Testis (tissue), 2 donors: ENCODE measurements at regions not wholly inside any gene's neighbourhood (a gene's known extent, or its start where the extent isn't known, plus 50 kb on each side); places are given as distances from the start of the nearest gene placed in this dataset.
A peak's percentile ranks its signal among the peaks of the same experiment; 100 is the strongest.

Experiments used
- DNase-seq: peaks from one replicate; pipeline ENCODE4 v3.0.0-alpha.2; 2019
- H3K27ac ChIP-seq, 2 donors: fragments of 200-600 bp; sonication (generic); one replicate each; pipeline ENCODE4 v1.5.1; 2019
- H3K27me3 ChIP-seq: fragments of 200-600 bp; sonication (generic); one replicate; pipeline ENCODE4 v1.5.1; 2019
- H3K36me3 ChIP-seq: fragments of 200-600 bp; sonication (generic); one replicate; pipeline ENCODE4 v1.5.1; 2017; ENCODE audit warnings: low read depth; ENCODE audit errors: missing control alignments
- H3K4me1 ChIP-seq: fragments of 200-600 bp; sonication (generic); one replicate; pipeline ENCODE4 v1.5.1; 2019
- H3K4me3 ChIP-seq, 2 donors: fragments of 200-600 bp; sonication (generic); one replicate each; pipeline ENCODE4 v1.5.1; 2017 to 2019
- H3K9me3 ChIP-seq: fragments of 200-600 bp; sonication (generic); one replicate; pipeline ENCODE4 v1.5.1; 2017
- POLR2A ChIP-seq: fragments of 450-650 bp; IDR thresholded peaks from one replicate; pipeline ENCODE4 v1.6.1; 2017; ENCODE audit warnings: antibody characterized with exemption, mild to moderate bottlenecking, moderate library complexity
- WGBS, 2 donors: methylation state at CpG; one replicate each; pipeline ENCODE4 v1.1.5; 2018; 5-methylcytosine and 5-hydroxymethylcytosine counted together
- intact Hi-C: fragments of 100-400 bp; cut with DNase I; formaldehyde crosslinking; loops from one replicate; pipeline ENCODE4 v1.15.1; 2023; ENCODE audit warnings: low total_unique reads
- TF ChIP-seq, protein P1 (sequence below), 3 experiments: fragments of 450-650 bp in 2 of 3; fragments of 200-600 bp in 1 of 3; sonication (generic) in 1 of 3; IDR thresholded peaks; one replicate each; pipeline ENCODE4 v1.5.1; 2016 to 2019; ENCODE audit warnings: antibody characterized with exemption in 3 of 3, mild to moderate bottlenecking in 2 of 3, moderate library complexity in 1 of 3

DNA sequence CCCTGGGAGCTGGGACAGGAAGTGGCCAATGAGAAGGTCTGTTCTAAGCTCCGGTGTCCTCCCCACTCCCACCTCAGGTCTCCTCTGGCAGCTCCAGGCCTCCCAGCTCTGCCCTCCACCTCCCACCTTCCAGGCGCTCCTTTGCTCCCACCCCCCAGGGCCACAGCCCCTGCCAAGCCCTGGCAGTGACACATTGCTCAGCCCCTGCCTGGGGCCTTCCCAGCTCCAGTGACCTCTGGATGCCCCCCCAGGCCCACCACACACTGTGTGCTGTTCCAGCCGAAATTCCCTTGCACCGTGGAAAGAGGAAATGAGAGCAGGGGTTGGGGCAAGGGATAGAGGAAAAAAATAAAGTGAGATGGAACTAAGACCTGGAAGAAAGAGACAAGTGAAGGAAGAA is 289.6 kb downstream of the CYP26B1 start:
- DNase-seq: no peak
- H3K27ac ChIP-seq: no peak overlapping the region
- H3K9me3 ChIP-seq: no peaks in the 10 kb centered on the region
- no peak for TF ChIP-seq POLR2A
- TF ChIP-seq, protein P1, sequence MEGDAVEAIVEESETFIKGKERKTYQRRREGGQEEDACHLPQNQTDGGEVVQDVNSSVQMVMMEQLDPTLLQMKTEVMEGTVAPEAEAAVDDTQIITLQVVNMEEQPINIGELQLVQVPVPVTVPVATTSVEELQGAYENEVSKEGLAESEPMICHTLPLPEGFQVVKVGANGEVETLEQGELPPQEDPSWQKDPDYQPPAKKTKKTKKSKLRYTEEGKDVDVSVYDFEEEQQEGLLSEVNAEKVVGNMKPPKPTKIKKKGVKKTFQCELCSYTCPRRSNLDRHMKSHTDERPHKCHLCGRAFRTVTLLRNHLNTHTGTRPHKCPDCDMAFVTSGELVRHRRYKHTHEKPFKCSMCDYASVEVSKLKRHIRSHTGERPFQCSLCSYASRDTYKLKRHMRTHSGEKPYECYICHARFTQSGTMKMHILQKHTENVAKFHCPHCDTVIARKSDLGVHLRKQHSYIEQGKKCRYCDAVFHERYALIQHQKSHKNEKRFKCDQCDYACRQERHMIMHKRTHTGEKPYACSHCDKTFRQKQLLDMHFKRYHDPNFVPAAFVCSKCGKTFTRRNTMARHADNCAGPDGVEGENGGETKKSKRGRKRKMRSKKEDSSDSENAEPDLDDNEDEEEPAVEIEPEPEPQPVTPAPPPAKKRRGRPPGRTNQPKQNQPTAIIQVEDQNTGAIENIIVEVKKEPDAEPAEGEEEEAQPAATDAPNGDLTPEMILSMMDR (IDR thresholded peaks at IDR 0.05): no peak
- intact Hi-C loops: no loop called here
- 64 to 79% methylated on average over 4 of the region's 4 CpGs for WGBS, 2 donors
- H3K27me3 ChIP-seq: no peaks in the 10 kb centered on the region
- H3K4me1 ChIP-seq: peaks cover 4% of the 10 kb centered on the region
- H3K36me3 ChIP-seq: no peaks in the 10 kb centered on the region
- H3K4me3 ChIP-seq: no peak overlapping the region

DNA sequence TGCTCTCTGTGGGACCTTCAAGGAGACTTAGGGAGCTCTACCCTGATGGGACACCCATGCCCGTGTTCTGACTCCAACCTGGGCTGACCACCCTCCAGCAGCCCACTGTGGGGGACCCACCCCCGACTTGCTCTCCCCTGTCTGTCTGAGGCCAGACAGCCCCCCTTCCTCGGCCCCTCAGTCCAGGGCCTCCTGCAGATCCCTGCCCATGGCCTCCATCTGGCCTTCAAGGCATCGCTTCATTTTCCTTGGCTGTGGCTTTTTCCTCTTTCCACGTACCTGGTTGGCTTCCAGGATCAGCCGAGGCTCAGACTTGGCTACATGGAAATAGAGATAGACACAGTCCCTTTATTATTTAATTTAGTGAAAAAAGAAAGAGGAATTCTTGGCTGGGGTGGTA is 290.0 kb downstream of the CYP26B1 start:
- no peaks in the 10 kb centered on the region for H3K27me3 ChIP-seq
- no peak overlapping the region for H3K27ac ChIP-seq
- H3K4me1 ChIP-seq: peaks cover 8% of the 10 kb centered on the region
- intact Hi-C loops: no loop called here
- DNase-seq: no peak
- no peaks in the 10 kb centered on the region for H3K9me3 ChIP-seq
- TF ChIP-seq POLR2A: no peak
- TF ChIP-seq, protein P1 (IDR thresholded peaks at IDR 0.05): no peak
- no peaks in the 10 kb centered on the region for H3K36me3 ChIP-seq
- H3K4me3 ChIP-seq: no peak overlapping the region
- 57 to 75% methylated on average over 5 to 6 of the region's 6 CpGs for WGBS, 2 donors

DNA sequence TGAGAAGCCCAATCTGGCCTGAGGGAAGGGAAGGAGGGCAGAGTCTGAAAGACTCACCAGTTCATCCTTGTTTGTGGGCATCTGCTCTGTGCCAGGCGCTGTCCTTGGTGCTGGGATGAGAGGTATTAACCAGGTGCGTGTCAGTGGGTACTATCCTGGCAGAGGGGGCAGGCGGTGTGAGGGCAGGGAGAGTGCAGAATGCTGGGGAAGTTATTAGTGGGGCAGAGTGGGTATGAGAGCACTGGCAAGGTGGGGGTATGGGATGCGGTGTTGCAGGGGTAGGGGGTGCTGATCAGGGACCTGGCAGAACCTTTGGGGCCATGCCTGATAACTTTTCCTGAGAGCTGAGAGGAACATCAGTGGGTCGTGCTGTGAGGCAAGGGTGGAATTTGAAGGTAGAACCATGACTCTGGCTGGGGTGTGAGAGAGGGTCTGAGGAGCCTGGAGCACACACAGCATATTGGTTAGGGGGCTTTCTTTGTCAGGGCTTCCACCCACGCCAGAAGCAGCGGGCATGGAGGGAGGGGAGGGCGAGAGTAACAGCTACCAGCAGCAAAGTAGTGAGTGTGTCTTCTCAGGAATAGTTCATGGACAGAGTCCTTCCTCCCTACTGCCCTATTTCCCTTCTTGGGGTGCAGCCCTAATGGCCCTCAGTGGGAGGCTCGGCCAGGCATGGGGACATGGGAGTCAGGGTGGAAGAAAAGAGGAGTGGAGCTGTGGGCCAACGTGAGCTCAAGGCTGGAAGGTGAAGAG is 290.7 kb downstream of the CYP26B1 start:
- Histone ChIP-seq H3K36me3 (no peaks in the 10 kb centered on the region), H3K9me3 (no peaks in the 10 kb centered on the region), H3K4me3 (no peak overlapping the region), H3K27ac (no peak overlapping the region), H3K27me3 (no peaks in the 10 kb centered on the region), H3K4me1 (peaks cover 15% of the 10 kb centered on the region)
- intact Hi-C loops: no loop called here
- TF ChIP-seq, protein P1 (IDR thresholded peaks at IDR 0.05): no peak
- no peak for TF ChIP-seq POLR2A
- 86 to 95% methylated on average over 10 of the region's 10 CpGs for WGBS, 2 donors
- DNase-seq: no peak

DNA sequence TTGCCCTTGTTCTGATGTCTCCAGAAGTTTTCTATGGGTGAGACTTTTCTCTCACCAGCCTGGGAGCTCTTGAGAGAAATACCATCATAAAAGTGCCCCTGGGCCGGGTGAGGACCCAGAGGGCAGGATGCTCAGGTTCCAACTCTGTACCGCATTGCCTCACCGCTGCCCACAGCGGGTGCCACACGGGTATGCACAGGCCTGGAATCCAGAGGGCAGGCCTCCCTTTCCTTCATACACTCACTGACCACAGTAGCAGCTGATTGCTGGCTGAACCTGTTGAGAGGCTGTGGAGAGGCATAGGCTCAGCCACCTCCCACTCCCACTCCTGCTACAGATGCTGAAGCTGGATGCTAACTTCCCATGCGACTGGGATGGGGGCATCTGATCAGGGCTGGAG is 293.8 kb downstream of the CYP26B1 start:
- H3K9me3 ChIP-seq: no peaks in the 10 kb centered on the region
- no peak overlapping the region for H3K27ac ChIP-seq
- intact Hi-C loops: no loop called here
- WGBS, 2 donors: 83 to 97% methylated on average over 6 of the region's 6 CpGs
- DNase-seq: no peak
- no peaks in the 10 kb centered on the region for H3K27me3 ChIP-seq
- H3K4me3 ChIP-seq: no peak overlapping the region
- TF ChIP-seq, protein P1 (IDR thresholded peaks at IDR 0.05): no peak
- no peak for TF ChIP-seq POLR2A
- H3K36me3 ChIP-seq: no peaks in the 10 kb centered on the region
- H3K4me1 ChIP-seq: peaks cover 35% of the 10 kb centered on the region

DNA sequence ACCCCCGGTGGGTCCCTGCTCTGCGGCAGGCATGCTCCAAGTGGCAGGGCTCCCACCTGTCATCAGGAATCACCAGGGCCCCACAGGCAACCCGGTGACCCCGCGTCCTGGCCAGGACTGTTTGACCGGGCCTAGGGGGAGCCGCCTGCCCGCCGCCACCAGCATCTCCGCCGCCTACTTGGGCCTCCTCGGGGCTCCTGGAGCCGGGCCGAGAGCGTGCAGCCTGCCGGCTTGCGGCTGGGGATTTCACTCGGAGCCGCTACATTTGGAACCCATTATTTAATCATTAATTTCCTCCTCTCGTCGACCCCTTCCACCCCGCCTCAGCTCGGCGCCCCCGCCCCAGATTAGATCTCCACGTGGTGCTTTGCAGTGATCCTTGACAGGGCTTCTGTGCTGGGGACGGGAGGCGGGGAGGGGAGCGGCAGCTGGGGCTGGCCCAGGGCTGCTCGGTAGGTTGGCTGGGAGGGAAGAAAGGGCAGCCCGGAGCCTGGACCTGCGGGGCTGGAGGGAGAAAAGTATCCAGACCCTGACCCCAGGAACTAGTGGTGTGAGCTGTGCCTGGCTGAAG is 295.4 kb downstream of the CYP26B1 start:
- intact Hi-C loops: no loop called here
- H3K4me1 ChIP-seq: peaks cover 32% of the 10 kb centered on the region
- H3K4me3 ChIP-seq: no peak overlapping the region
- no peaks in the 10 kb centered on the region for H3K9me3 ChIP-seq
- 12 to 21% methylated on average over 31 to 32 of the region's 32 CpGs for WGBS, 2 donors
- H3K27me3 ChIP-seq: no peaks in the 10 kb centered on the region
- DNase-seq: peak; percentile 33
- no peak overlapping the region for H3K27ac ChIP-seq
- H3K36me3 ChIP-seq: no peaks in the 10 kb centered on the region
- TF ChIP-seq, protein P1 (IDR thresholded peaks at IDR 0.05): no peak
- TF ChIP-seq POLR2A: no peak
